Islet precursor cell (in vitro differentiated cells): ENCODE measurements at regions not wholly inside any gene's neighbourhood (a gene's known extent, or its start where the extent isn't known, plus 50 kb on each side); places are given as distances from the start of the nearest gene placed in this dataset.

ENCODE experiments used
- DNase-seq: peaks from one replicate; pipeline ENCODE4 v3.0.0-alpha.2; 2018

GRCh38 chr13:77986713-77987112 is 68.1 kb upstream of the EDNRB start:
- no peak for DNase-seq

- no peak for DNase-seq
These were observed 67.4 kb upstream of the EDNRB start for GRCh38 chr13:77985866-77986636.

GRCh38 chr13:77981281-77981881 is 62.8 kb upstream of the EDNRB start:
- no peak for DNase-seq

GRCh38 chr13:77980592-77980991 is 62.0 kb upstream of the EDNRB start:
- peak; percentile 71 for DNase-seq

- no peak for DNase-seq
These were observed 61.2 kb upstream of the EDNRB start for GRCh38 chr13:77979721-77980385.

GRCh38 chr13:77975358-77976042 is 56.9 kb upstream of the EDNRB start:
- DNase-seq, result peak; percentile 54

- no peak for DNase-seq
These were observed 50.7 kb upstream of the EDNRB start for GRCh38 chr13:77969299-77969698.
